ENCODE measurements at regions not wholly inside any gene's neighbourhood (a gene's known extent, or its start where the extent isn't known, plus 50 kb on each side); places are given as distances from the start of the nearest gene placed in this dataset.

DNA sequence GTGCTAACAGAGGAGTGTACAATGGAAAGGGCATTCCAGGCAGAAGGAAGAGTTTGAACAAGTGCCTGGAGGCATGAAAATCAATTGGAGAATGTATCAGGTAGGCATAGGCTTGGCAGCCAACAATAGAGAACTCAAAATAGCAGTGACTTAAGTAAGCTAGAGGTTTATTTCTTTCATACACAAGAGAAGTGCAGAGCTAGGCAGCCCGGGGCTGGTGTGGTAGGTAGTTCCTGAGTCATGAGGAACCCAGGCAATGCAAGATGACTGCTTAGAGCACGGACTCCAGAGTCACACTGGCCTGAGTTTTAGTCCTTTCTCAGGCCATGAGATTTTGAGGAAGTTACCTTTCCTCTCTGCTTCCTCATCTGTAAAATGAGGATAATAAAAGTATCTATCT lies 74.8 kb upstream of the LRRN2 start:
- Histone ChIP-seq H3K27me3 (ENCODE audit: control insufficient read depth, insufficient read depth, low read length) (peaks cover 2% of the 10 kb centered on the region), H3K4me3 (ENCODE audit: low read depth, low read length) (no peak overlapping the region), H3K27ac (ENCODE audit: low read depth, low read length) (no peak overlapping the region), H3K9me3 (ENCODE audit: control insufficient read depth, insufficient read depth, low read length) (peaks cover 6% of the 10 kb centered on the region)
- DNase-seq (ENCODE audit: low read depth, low spot score): no peak
- ChIA-PET POLR2A (no interaction called here), CTCF (interaction anchor here (1.0 to 2.0 kb wide), 4 partner anchors 13 to 195 kb away, joined by 3 to 7 read pairs (median 4); no protein-coding TSS in a partner anchor)
- TF ChIP-seq, protein P1, sequence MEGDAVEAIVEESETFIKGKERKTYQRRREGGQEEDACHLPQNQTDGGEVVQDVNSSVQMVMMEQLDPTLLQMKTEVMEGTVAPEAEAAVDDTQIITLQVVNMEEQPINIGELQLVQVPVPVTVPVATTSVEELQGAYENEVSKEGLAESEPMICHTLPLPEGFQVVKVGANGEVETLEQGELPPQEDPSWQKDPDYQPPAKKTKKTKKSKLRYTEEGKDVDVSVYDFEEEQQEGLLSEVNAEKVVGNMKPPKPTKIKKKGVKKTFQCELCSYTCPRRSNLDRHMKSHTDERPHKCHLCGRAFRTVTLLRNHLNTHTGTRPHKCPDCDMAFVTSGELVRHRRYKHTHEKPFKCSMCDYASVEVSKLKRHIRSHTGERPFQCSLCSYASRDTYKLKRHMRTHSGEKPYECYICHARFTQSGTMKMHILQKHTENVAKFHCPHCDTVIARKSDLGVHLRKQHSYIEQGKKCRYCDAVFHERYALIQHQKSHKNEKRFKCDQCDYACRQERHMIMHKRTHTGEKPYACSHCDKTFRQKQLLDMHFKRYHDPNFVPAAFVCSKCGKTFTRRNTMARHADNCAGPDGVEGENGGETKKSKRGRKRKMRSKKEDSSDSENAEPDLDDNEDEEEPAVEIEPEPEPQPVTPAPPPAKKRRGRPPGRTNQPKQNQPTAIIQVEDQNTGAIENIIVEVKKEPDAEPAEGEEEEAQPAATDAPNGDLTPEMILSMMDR (IDR thresholded peaks at IDR 0.05; ENCODE audit: low read depth, low read length): no peak

DNA sequence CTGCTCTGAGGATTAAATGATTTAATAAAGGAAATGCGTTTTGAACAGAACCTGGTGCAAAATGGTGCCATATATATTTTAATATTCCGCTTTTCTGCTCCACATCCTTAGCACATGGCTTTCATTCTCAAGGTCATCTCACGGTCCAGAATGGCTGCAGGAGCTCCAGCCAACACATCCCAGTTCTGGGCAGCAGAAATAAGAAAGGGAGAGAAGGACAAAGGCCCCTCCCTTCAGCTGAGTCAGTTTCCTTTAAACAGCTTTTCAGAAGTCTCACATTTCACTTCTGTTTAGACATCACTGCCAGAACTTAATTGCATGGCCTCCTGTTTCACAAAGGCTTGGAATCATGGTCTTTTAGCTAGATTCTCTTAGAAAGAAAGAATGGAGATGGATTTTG lies 75.2 kb upstream of the LRRN2 start:
- ChIA-PET POLR2A (no interaction called here), CTCF (interaction anchor here (1.0 to 2.0 kb wide), 4 partner anchors 13 to 195 kb away, joined by 3 to 7 read pairs (median 4); no protein-coding TSS in a partner anchor)
- Histone ChIP-seq H3K9me3 (ENCODE audit: control insufficient read depth, insufficient read depth, low read length) (peaks cover 6% of the 10 kb centered on the region), H3K27ac (ENCODE audit: low read depth, low read length) (no peak overlapping the region), H3K27me3 (ENCODE audit: control insufficient read depth, insufficient read depth, low read length) (peaks cover 2% of the 10 kb centered on the region), H3K4me3 (ENCODE audit: low read depth, low read length) (no peak overlapping the region)
- no peak for DNase-seq (ENCODE audit: low read depth, low spot score)
- TF ChIP-seq, protein P1 (IDR thresholded peaks at IDR 0.05; ENCODE audit: low read depth, low read length): no peak

DNA sequence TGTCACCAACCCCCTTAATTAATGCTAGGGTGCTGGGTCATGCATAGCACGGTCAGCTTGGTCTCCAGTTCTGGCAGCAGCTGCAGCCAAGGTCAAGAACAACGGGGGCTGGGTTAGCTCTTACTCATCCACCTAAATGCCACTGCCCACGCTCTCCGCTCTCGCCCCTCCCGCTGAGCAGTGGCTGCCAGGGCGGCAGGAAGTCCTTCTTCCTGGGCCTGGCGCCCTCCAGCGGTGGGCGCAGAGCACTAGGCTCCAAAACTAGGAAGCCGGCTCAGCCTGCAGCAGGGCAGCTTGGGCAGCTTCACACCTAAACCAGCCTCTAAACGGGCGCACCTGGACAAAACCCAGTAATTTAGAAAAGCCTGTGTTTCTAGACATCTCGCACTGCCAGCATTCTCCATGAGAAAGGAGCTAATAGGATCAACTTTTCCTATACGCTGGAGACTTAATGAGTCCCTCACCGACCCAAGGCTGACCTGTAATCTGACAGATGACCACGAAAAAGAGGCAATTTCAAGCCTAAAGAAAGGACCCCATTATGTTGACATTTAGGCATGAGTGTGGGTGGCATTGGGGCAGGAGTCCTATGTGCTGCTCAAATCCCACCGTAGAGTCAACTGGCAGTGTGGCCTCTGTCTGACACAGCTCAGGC lies 78.4 kb upstream of the LRRN2 start:
- TF ChIP-seq, protein P1 (IDR thresholded peaks at IDR 0.05; ENCODE audit: low read depth, low read length): peak; percentile 69
- CTCF ChIA-PET: interaction anchor here (0.5 to 3.9 kb wide), 28 partner anchors 8 to 791 kb away, joined by 3 to 60 read pairs (median 3); no protein-coding TSS in a partner anchor
- Histone ChIP-seq H3K27me3 (ENCODE audit: control insufficient read depth, insufficient read depth, low read length) (peaks cover 6% of the 10 kb centered on the region), H3K27ac (ENCODE audit: low read depth, low read length) (no peak overlapping the region), H3K4me3 (ENCODE audit: low read depth, low read length) (no peak overlapping the region), H3K9me3 (ENCODE audit: control insufficient read depth, insufficient read depth, low read length) (peaks cover 6% of the 10 kb centered on the region)
- POLR2A ChIA-PET: interaction anchor here (0.6 to 1.0 kb wide), 2 partner anchors 104 to 248 kb away, joined by 3 to 4 read pairs; partner anchors contain the start of gene MDM4
- DNase-seq (ENCODE audit: low read depth, low spot score): peak; percentile 23

DNA sequence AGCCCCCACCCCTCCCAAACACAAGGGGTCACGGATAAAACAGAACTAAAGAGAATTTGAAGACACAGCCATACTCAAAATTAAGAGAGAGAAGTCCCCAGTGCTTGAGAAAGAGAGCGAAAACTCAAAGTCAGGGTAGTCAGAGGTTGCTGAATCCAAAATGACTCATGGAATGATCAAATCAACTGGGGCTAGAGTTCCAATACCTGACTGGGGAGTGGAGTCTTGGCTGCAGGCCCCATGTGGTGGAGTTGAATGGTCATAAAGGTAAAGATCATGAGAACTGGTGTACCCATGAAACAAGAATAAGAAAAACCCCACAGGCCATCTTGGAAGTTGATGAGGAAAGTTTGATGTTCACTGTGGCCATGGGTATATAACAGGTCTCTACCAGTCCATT lies 84.5 kb upstream of the LRRN2 start:
- POLR2A ChIA-PET: no interaction called here

DNA sequence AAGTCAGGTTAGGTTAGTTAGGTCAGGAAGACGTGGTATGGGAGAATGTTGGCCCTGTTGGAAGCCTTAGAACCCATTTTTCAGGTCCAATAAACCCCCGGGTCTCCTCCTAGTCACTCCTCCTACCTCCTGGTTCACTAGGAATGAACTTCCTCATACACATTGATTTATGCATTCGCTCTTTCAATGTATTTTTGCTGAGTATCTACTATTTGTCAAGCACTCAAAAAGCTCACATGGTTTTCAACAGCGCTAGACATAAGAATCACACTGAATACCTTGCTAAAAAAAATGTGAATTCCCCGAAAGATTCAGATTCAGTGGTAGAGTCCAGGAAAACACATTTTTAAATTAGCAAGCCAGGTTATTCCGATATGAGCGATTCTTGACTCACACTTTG lies 85.8 kb upstream of the LRRN2 start:
- no peak for DNase-seq (ENCODE audit: low read depth, low spot score)
- TF ChIP-seq, protein P1 (IDR thresholded peaks at IDR 0.05; ENCODE audit: low read depth, low read length): no peak
- ChIA-PET POLR2A (no interaction called here), CTCF (interaction anchor here (1.0 to 1.6 kb wide), 4 partner anchors 7 to 35 kb away, joined by 3 to 8 read pairs (median 5); no protein-coding TSS in a partner anchor)
- no peak overlapping the region for H3K4me3 ChIP-seq (ENCODE audit: low read depth, low read length)
- peaks cover 26% of the 10 kb centered on the region for H3K27me3 ChIP-seq (ENCODE audit: control insufficient read depth, insufficient read depth, low read length)
- H3K9me3 ChIP-seq (ENCODE audit: control insufficient read depth, insufficient read depth, low read length): no peaks in the 10 kb centered on the region
- H3K27ac ChIP-seq (ENCODE audit: low read depth, low read length): no peak overlapping the region

More for the DNA sequence above, 84.5 kb upstream of the LRRN2 start:
- H3K4me3 ChIP-seq (ENCODE audit: low read depth, low read length): no peak overlapping the region
- no peaks in the 10 kb centered on the region for H3K9me3 ChIP-seq (ENCODE audit: control insufficient read depth, insufficient read depth, low read length)
- H3K27ac ChIP-seq (ENCODE audit: low read depth, low read length): no peak overlapping the region
- TF ChIP-seq, protein P1 (IDR thresholded peaks at IDR 0.05; ENCODE audit: low read depth, low read length): no peak
- CTCF ChIA-PET: interaction anchor here (1.1 to 1.6 kb wide), 2 partner anchors 23 to 37 kb away, joined by 3 to 7 read pairs; no protein-coding TSS in a partner anchor
- H3K27me3 ChIP-seq (ENCODE audit: control insufficient read depth, insufficient read depth, low read length): peaks cover 21% of the 10 kb centered on the region
- DNase-seq (ENCODE audit: low read depth, low spot score): no peak
